ENCODE measurements at regions not wholly inside any gene's neighbourhood (a gene's known extent, or its start where the extent isn't known, plus 50 kb on each side); places are given as distances from the start of the nearest gene placed in this dataset.

- no peaks in the 10 kb centered on the region for H3K9me3 ChIP-seq (ENCODE audit: low read length)
- no peaks in the 10 kb centered on the region for H3K27me3 ChIP-seq (ENCODE audit: insufficient read depth, low read depth, low read length)
These were observed 178.7 kb upstream of the SOX5 start for GRCh38 chr12:24127919-24128721.

GRCh38 chr12:24125280-24125679 lies 175.8 kb upstream of the SOX5 start:
- Histone ChIP-seq H4K20me1 (ENCODE audit: insufficient read depth) (no peaks in the 10 kb centered on the region), H3K9ac (ENCODE audit: low read length) (no peak overlapping the region), H3K4me3 (ENCODE audit: low read length) (no peak overlapping the region), H3K9me3 (ENCODE audit: low read length) (no peaks in the 10 kb centered on the region), H2AFZ (ENCODE audit: low read depth, low read length) (no peak overlapping the region), H3K4me2 (ENCODE audit: low read length) (no peak overlapping the region), H3K79me2 (replicated peaks; ENCODE audit: insufficient read depth, low read length) (no peaks in the 10 kb centered on the region), H3K36me3 (ENCODE audit: insufficient read depth, low read length) (no peaks in the 10 kb centered on the region), H3F3A (ENCODE audit: insufficient read depth, low read length, poor library complexity, severe bottlenecking) (no peaks in the 10 kb centered on the region), H3K27me3 (ENCODE audit: insufficient read depth, low read depth, low read length) (no peaks in the 10 kb centered on the region), H3K27ac (ENCODE audit: low read length) (no peak overlapping the region), H3K9me2 (ENCODE audit: insufficient read depth, low read length) (no peaks in the 10 kb centered on the region)
- TF ChIP-seq RAD21 (conservative IDR thresholded peaks at IDR 0.05) = no peak
- TF ChIP-seq EZH2 (IDR thresholded peaks at IDR 0.05; ENCODE audit: borderline replicate concordance, insufficient read depth, low read length, poor library complexity, severe bottlenecking) = no peak
- no peak for TF ChIP-seq POLR2AphosphoS5 (IDR thresholded peaks at IDR 0.05)
- no peak for TF ChIP-seq EP300 (conservative IDR thresholded peaks at IDR 0.05; ENCODE audit: poor library complexity, severe bottlenecking)
- no peak for TF ChIP-seq TAF1 (IDR thresholded peaks at IDR 0.05; ENCODE audit: low read depth)
- no peak for TF ChIP-seq MXI1 (conservative IDR thresholded peaks at IDR 0.05; ENCODE audit: poor library complexity, severe bottlenecking)
- no peak for TF ChIP-seq REST (IDR thresholded peaks at IDR 0.05; ENCODE audit: borderline replicate concordance)
- TF ChIP-seq SMC3 (conservative IDR thresholded peaks at IDR 0.05; ENCODE audit: poor library complexity) = no peak

More at GRCh38 chr12:24127919-24128721, 178.7 kb upstream of the SOX5 start:
- Histone ChIP-seq H3K9ac (ENCODE audit: low read length) (no peak overlapping the region), H3K36me3 (ENCODE audit: insufficient read depth, low read length) (no peaks in the 10 kb centered on the region), H3K4me3 (ENCODE audit: low read length) (no peak overlapping the region), H2AFZ (ENCODE audit: low read depth, low read length) (no peak overlapping the region), H3K27ac (ENCODE audit: low read length) (no peak overlapping the region), H3K9me2 (ENCODE audit: insufficient read depth, low read length) (no peaks in the 10 kb centered on the region), H4K20me1 (ENCODE audit: insufficient read depth) (no peaks in the 10 kb centered on the region), H3K4me2 (ENCODE audit: low read length) (no peak overlapping the region), H3F3A (ENCODE audit: insufficient read depth, low read length, poor library complexity, severe bottlenecking) (no peaks in the 10 kb centered on the region), H3K79me2 (replicated peaks; ENCODE audit: insufficient read depth, low read length) (no peaks in the 10 kb centered on the region)
- TF ChIP-seq POLR2AphosphoS5 (IDR thresholded peaks at IDR 0.05) (no peak), EZH2 (IDR thresholded peaks at IDR 0.05; ENCODE audit: borderline replicate concordance, insufficient read depth, low read length, poor library complexity, severe bottlenecking) (no peak), EP300 (conservative IDR thresholded peaks at IDR 0.05; ENCODE audit: poor library complexity, severe bottlenecking) (no peak), MXI1 (conservative IDR thresholded peaks at IDR 0.05; ENCODE audit: poor library complexity, severe bottlenecking) (no peak), REST (IDR thresholded peaks at IDR 0.05; ENCODE audit: borderline replicate concordance) (no peak), SMC3 (conservative IDR thresholded peaks at IDR 0.05; ENCODE audit: poor library complexity) (no peak), RAD21 (conservative IDR thresholded peaks at IDR 0.05) (no peak), CTCF (IDR thresholded peaks at IDR 0.05; ENCODE audit: poor library complexity, severe bottlenecking) (no peak), TAF1 (IDR thresholded peaks at IDR 0.05; ENCODE audit: low read depth) (no peak)
